ENCODE measurements at regions not wholly inside any gene's neighbourhood (a gene's known extent, or its start where the extent isn't known, plus 50 kb on each side); places are given as distances from the start of the nearest gene placed in this dataset.

- TF ChIP-seq POLR2A (IDR thresholded peaks at IDR 0.05; ENCODE audit: low read depth, low read length) (no peak), TAF1 (IDR thresholded peaks at IDR 0.05; ENCODE audit: borderline replicate concordance, low read depth, low read length) (no peak)
Observed at GRCh38 chr3:87987952-87988351, 70.9 kb downstream of the CGGBP1 start.
